Stimulated activated CD4-positive, alpha-beta T cell treated with anti-CD3 and anti-CD28 coated beads, Interleukin-1b, Interleukin-23, amount 100 ng/mL, for 1 hour (primary cell): ENCODE measurements at regions not wholly inside any gene's neighbourhood (a gene's known extent, or its start where the extent isn't known, plus 50 kb on each side); places are given as distances from the start of the nearest gene placed in this dataset.

ENCODE experiments used
- DNase-seq, 2 donors: peaks; one replicate each; pipeline ENCODE4 v3.0.0-alpha.2; 2020; ENCODE audit warnings: low read depth in 2 of 2

DNA sequence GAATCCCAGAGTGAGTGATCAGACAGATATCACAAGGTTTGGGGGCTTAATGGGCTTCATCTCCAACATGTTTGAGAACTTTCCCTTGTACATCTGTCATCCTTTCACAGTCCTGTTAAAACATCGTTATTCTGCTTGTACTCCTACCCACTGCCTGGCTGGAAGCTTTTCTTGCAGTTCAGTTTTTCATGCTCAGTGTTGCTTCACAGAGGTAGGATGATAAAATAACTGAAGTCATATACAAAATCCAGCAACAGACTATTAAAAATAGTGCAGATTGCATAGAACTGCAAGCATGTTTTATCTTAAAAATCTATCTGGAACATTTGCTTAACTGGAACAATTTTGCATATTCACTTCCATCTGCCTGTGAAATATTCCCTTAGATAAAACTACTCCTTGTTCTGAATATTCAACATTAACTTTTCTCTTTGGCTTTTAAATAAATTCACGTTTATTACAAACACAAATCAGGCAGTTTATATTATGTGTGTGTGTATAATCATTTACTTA, 579.6 kb upstream of the IGFBP7 start:
- no peak for DNase-seq

DNA sequence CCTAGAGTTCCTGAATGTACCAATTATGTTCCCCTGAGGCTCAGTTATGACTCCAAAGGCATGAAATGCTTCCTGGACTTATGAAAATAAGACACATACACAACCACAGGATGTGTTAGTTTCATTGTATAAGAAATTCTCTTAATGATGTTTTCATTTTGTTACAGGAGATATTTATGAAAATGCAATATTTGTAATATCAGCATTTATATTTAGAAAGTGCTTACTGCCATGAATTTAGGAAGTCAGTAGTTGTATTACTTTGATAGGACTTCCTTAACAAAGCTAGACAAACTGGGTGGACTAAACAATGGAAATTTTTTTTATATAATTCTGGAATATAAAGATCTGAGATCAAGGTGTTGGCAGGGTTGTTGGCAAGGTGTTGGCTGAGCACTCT, 572.1 kb upstream of the IGFBP7 start:
- DNase-seq: no peak

DNA sequence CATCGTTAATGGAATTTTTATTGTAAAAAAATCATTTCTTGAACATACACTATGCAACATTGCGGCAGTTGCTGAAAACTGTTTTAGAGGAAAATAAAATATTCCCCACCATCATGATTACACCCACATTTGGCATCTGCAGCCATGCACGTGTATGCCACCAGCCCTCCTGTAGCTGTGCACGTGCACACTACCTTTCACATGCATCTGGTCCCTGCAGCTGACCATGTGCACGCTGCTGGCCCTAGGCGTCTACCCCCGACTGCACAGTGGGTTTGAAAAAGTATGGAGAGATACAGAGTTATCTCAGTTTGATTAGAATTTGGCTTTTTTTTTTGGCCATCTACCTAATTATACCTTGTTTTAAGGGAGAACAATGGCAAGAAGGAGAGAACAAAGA, 569.8 kb upstream of the IGFBP7 start:
- DNase-seq: no peak

DNA sequence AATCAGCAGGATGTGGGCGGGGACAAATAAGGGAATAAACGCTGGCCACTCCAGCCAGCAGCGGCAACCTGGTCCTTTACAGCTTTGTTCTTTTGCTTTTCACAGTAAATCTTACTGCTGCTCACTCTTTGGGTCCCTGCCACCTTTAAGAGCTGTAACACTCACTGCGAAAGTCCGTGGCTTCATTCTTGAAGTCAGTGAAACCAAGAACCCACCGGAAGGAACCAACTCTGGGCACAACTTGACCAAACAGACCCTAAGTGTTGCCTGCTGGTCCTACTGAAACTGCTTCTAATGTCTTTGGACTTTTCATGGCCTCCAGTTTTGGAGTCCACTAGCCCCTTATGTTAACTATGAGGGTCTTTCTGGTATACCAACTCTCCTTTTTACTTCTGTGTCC, 566.2 kb upstream of the IGFBP7 start:
- no peak for DNase-seq

DNA sequence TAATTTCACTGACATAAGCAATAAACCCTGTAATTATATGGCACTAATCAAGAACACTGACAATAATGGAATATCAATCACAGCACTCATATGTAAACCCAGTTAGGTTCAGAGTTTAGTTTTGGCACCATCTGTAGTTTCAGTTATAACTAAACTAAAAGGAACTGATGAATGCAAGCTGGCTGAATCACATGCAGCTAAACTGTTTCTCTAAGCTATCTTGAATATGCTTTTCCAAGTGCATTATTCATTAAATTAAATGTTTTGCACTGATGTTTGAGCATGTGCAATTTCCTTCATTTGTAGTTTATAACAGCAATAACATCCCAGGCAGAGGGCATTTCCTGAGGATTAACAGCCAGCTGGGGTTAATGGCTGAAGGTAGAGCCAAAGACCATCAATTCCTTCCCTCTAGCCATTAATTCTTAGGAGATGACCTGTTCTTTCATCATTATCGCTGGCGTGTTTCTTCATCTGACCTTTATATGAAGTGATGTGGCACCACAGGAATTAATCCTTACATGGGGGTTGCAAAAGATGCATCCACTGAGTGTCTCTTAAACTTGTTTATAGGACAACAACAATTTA, 562.8 kb upstream of the IGFBP7 start:
- no peak for DNase-seq

DNA sequence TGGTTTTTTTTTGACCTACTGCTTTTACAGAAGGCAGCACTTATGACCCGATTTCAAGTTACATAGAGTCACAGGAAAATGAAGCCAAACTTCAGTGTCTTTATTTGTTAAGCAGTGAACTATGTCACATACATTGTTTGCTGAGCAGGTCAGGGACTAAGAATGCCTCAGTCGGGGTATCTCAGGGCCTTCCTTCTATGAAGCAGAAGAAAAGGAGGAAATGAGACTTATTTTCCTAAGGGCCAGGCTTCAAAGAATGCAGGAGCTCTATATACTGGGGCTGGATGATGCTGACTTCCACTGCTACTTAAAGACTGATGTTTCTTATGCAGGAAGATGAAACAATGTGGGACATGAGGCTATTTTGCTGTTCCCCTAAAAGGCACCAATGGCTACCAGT, 558.4 kb upstream of the IGFBP7 start:
- DNase-seq: no peak

DNA sequence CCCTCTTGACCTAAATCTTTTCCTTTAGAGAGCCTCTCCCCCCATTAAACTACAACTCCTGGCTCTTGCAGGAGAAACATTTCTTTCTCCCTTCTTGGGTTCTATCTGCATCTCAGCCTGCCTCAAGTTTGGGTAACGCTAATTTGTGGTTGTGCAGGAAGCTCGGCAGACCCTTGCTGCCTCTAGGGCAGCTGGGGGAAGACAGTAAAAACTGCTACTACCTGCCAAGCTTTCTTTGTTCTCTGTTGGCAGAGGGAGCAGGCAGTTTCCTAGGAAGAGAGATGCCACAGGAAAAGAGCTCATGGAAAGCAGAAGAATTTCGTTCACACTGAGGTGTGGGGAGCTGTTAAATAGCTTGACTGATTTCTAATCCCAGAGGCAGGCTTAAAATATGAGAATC, 555.6 kb upstream of the IGFBP7 start:
- no peak for DNase-seq

DNA sequence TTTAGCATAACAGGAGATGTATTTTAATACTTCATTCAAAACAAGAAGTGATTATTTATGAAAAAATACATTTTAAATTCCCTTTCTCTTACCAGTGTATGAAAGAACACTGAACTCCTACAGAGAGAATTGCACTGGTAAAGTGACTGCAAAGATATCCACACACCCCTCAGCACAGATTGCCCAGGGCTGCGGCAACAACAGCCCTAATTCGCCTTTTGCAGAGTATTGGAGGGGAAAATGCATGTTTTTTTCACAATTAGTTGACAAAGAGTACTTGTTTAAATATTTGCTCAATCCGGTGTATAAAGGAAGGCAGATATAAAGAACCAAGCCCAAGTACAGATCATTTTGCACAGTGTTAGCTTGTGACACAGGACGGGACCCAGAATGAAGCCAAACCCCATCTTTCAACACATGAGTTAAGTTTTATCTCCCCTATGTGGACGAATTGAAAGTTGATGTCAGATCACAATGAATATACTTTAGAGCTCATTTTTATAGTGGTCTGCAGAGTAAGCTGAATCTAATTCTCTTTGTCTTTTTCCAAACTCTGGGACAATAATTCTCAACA, 551.4 kb upstream of the IGFBP7 start:
- no peak for DNase-seq

DNA sequence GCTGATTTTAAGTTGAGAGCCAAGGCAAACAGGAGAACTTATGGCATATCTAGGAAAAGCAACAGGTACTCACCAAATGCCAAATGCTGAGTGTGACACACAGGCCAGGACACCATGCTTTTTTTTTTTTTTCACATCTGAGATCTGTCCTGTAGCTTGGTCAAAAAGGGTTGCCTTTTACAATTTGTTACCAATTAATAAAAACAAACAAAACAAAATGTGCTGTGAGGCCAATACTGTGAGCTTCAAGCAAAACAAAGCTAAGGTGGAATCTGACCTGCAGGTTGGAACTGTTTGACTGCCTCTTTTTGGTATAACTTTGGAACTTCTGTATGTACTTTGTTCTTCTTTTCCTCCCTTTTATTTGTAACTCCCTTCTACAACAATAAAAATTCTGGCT, 548.5 kb upstream of the IGFBP7 start:
- no peak for DNase-seq

DNA sequence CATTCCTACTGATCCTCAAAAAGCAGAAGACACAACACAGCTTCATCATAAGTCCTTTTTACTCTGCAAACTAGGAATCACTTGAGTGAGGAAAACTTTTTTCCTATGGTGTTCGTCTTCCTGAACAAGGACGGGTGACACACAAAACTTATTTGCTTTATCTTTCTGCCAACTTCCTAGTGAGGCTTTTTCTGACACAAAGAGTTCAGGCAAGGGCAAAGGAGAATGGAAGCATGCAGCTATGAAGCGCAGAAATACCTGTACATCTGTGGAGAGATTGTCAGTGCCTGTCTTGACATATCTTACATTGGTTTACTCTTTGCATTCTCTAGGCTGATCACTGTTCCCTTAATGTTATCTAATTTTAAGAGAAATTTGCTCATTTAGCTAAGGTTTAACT, 548.0 kb upstream of the IGFBP7 start:
- DNase-seq: no peak

DNA sequence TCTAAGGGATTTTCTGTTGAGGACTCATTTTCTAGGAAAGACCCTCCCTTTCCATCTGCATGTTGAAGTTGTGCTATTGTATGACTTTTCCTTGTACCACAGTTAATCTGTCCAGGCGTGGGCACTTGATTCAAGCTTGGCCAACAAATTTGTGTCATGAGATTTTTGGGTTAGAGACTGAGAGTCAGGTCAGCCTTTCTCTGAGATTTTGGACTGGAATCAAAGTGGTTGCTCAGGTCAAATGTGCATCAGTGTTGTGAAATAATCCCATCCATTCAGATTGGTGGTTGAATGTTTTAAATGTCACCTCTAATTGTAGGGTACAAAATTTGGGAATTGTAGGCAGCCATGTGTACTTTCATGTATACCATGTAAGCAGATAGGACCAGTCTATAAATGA, 545.2 kb upstream of the IGFBP7 start:
- no peak for DNase-seq

DNA sequence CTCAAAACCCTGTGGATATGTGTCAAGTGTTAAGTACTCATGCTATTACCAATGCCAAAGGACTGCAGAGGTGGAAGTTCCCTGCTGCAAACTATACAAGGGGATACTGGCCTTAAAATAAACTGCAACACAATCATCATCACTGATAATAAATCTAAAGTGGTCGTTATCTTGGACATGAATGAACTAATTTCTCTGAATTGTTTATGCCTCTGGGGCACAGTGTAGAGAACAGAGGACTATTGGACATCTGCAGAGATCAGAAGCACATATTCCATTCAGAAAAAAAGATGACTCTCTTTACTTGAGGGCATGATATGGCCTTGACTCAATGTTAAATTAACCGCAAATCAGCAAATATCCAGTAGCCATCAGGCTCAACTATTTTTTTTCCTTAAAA, 542.6 kb upstream of the IGFBP7 start:
- DNase-seq: no peak

DNA sequence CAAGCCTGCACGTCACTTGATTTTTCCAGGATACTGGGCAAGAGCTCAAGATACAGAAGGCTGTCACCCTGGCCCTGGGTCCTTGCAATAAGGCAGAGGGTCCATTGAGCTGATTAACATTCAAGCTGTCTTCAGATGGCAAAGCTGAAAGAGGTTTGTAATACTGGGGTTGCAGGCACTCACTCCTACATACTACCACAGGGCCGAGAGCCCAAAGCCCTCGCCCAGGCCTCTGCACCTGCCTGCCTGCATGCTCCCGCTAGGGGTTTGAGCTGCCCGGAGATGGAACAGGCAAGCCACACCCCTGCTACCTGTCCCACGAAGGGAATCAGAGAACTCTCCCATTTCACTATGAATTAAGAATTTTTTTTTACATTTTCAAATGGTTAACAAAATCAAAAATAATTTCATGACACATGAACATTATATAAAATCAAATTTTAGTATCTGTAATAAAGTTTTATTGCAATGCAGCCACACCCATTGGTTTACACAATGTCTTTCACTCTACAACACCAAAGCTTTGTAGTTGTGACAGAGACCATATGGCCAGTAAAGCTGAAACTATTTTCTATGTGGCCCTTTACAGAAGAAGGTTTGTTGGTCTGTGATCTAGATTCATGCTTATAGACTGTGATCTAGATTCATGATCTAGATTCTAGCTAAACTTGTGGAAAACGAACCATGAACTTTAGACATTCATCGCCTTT, 530.4 kb upstream of the IGFBP7 start:
- DNase-seq: no peak

DNA sequence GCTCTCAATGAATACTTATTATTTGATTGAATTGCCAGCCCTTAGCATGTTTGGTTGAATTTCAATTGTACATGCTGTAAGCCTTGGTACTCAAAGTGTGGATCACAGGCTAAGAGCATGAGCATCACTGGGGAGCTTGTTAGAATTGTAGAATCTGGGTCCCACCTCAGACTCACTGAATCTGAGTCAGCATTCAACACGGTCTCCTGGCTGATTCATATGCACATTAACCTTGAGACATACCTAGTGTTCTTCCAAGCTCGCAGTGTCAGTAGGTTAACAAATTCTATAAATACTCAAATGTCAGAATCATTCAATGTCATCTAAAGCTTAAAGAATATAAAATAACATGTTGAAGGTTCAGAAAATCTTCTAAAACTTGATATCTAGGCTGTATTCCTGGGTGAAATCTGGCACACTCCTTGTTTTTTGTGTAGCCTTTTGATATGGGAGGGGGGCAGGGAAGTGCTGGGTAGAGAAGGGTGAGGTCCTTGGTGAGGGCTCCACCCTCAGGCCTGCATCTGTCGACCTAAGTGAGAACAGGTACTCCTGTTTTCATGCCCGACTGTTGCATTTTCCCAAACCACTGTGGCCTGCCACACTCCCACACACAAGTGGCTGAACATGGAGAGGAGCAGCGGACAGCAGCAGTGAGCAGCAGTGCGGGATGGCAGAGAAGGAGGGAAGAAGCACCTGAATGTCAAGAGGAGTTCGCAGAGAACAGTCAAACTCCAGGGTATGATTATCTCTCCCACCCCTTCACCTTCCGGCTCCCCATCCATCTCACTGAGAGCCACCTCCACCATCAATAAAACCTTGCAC, 529.6 kb upstream of the IGFBP7 start:
- DNase-seq: no peak

DNA sequence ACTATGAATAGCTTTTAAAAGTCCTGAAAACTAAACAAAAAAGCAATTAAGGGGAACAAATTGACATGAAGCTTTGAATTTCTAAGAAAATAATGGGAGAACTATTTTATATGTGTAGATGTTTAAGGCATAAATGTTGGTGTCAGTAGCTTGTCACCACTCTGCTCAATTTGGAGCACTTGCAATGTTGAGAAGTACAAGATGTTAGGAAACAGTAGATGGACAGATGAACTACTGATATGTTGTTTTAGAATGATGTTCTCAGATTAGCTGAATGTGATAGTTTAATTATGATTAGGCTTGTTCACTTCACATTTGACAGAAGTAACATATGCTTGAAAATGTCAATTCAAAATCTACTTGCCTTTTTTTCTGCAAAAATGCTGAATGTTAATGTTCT, 525.7 kb upstream of the IGFBP7 start:
- DNase-seq: no peak

DNA sequence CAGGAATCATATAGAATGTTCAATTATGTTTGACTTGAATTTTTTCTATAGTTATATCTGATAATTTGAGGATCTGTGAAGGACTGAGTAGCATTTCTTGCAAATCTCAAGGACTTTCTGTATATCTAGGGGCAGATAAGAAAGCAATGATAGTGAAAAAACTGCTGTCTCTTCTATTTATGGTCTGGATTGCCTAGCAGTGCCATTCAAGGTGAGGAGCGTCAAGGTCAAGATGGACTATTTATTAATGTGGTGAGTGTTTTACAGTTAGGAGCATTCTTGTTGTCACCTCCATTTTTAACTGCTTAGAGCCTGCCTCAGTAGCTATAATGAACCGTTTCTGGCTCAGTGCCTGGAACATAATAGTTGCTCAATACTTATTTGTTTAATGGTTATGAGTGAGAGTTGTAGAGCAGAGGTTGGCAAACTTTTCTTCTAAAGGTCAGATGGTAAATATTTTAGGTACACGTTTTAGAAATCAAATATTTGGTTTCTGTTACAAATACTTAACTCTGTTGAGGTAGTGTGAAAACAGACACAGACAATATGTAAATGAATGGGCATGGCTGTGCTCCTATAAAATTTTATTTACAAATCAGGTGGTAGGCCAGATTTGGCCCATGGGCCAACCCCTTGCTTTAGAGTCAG, 523.2 kb upstream of the IGFBP7 start:
- no peak for DNase-seq

DNA sequence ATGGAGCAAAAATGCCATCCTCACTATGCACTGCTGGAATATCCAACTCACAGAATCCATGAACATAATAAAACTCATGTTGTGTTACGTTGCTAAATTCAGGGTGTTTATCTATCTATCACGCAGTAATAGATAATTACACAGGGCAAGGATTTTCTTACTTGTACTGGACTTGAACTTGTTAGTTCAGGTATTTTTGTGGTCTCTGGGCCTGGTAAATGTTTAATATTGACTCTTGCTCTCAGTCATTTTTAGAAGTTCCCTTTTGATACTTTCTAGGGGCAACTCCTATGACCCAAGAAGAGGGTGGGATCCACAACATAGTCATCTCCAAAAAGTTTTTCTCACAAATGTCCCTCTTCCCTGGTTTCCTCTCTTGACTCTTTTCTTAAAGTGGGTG, 522.4 kb upstream of the IGFBP7 start:
- no peak for DNase-seq

DNA sequence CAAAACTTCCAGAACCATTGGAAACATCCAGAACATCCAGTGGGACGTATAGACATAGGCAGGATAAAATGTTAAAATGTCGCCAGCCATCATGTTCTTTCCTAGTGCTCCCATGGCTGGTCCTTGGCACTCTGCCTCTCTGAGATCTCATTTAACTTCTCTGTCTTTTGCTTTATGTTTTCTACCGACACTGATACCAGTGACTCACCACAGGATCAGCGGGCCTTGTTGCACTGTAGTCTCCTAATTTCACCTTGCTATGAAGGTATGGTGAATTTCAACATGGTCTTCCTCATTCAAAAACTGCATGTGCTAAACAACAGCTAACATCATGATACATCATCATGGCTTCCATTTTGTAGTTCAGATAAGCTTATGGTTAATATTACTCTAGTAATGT, 521.0 kb upstream of the IGFBP7 start:
- DNase-seq: no peak

DNA sequence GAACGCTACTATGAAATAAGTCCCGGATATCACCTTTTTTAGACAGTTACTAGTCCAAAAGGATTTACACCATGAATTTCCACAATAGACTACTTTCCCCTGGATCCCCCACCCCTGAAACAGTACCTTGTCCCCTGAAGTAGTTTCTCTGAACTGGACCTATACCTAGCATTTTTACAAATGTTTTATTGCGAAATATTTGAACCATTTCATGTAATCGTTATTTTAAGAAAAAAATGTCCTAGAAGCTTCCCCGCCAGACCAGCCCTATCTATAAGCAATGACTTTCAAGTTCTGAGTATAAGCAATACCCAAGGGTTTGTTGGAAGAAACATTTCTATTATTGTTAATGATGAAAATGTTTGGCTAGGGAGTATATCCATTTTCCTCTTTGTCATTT, 517.8 kb upstream of the IGFBP7 start:
- DNase-seq: no peak

DNA sequence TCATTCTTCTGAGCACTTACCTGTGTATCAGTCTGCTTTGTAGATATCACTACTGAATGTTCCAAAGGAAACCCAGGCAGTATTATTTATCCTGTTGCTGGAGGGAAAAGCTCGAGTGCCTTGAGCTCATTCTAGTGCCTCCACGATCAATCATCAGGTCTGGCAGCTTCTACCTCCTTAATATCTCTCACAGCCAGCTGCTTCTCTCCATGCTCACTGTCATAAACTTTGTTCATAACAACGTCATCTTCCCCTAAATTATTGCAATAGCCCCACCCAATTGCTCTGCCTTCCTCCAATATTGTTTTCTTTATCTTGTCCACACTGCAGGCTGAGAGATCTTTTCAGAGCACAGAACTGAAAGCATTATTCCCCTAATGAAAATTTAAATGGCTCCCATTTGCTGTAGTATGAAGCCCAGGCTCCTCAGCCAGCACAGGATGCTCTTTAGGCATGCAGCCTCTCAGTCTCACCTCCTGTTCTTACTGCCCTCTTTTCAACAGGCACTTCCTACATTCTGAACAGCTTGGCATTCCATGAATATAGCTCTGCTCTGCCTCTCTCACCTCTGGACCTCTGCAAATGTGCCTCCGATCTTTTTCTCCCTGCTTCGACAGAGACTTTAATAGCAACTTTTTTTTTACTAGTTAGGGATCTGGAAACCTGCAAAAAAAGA, 504.2 kb upstream of the IGFBP7 start:
- no peak for DNase-seq

DNA sequence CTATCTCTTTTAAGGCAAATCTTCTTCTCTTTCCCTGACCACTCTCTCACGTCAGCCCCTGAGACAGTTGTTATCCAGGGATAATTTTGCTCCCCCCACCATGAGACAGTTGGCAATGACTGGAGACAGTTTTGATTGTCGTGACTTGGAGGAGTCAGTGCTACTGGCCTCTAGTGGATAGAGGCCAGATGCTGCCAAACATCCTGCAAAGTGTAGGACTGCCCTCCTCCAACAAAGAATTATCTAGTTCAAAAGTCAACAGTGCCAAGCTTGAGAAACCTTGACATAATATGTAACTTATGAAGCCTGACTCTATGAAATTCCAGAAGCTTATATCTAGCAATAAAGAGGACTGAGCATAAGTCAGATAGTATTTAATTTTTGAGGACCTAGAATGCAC, 502.1 kb upstream of the IGFBP7 start:
- DNase-seq: no peak
